GM12892 (cell line): ENCODE measurements at regions not wholly inside any gene's neighbourhood (a gene's known extent, or its start where the extent isn't known, plus 50 kb on each side); places are given as distances from the start of the nearest gene placed in this dataset.

Experiments
- POLR2A ChIP-seq: IDR thresholded peaks from 2 replicates; pipeline ENCODE4 v1.6.1; 2011; ENCODE audit warnings: low read depth, low read length, control low read depth
- POLR2AphosphoS5 ChIP-seq: IDR thresholded peaks from 2 replicates; pipeline ENCODE4 v1.6.1; 2011; ENCODE audit warnings: low read depth, low read length, control low read depth
- TAF1 ChIP-seq: IDR thresholded peaks from 2 replicates; pipeline ENCODE4 v1.6.1; 2011; ENCODE audit warnings: low read depth, mild to moderate bottlenecking, control low read depth, low read length, borderline replicate concordance

- TF ChIP-seq POLR2A (no peak), POLR2AphosphoS5 (no peak), TAF1 (no peak)
These were observed 51.6 kb upstream of the OR4E1 start for GRCh38 chr14:21725250-21725649.
